WTC11 (cell line): ENCODE measurements at regions not wholly inside any gene's neighbourhood (a gene's known extent, or its start where the extent isn't known, plus 50 kb on each side); places are given as distances from the start of the nearest gene placed in this dataset.

ENCODE experiments used
- ELF4 ChIP-seq: sonication (generic); formaldehyde crosslinking; IDR thresholded peaks from 2 replicates; pipeline ENCODE4 v1.8.1; 2022; ENCODE audit warnings: low read depth, mild to moderate bottlenecking, moderate library complexity, missing genetic modification reagents
- ETV6 ChIP-seq: sonication (generic); formaldehyde crosslinking; IDR thresholded peaks from 2 replicates; pipeline ENCODE4 v1.8.1; 2022; ENCODE audit warnings: mild to moderate bottlenecking, missing genetic modification reagents
- SP1 ChIP-seq: sonication (generic); formaldehyde crosslinking; conservative IDR thresholded peaks from 2 replicates; pipeline ENCODE4 v1.8.1; 2022; ENCODE audit warnings: missing genetic modification reagents
- ZBTB43 ChIP-seq: sonication (generic); formaldehyde crosslinking; IDR thresholded peaks from 2 replicates; pipeline ENCODE4 v1.8.1; 2023; ENCODE audit warnings: mild to moderate bottlenecking, missing genetic modification reagents
- ZNF138 ChIP-seq: sonication (generic); formaldehyde crosslinking; conservative IDR thresholded peaks from 2 replicates; pipeline ENCODE4 v1.8.1; 2022; ENCODE audit warnings: mild to moderate bottlenecking, moderate library complexity, missing genetic modification reagents
- TF ChIP-seq, protein P1 (sequence below): sonication (generic); formaldehyde crosslinking; IDR thresholded peaks from 2 replicates; pipeline ENCODE4 v1.8.0; 2022; ENCODE audit warnings: mild to moderate bottlenecking, missing genetic modification reagents
- TF ChIP-seq, protein P2 (sequence below): fragments of 200-600 bp; IDR thresholded peaks from 2 replicates; pipeline ENCODE4 v1.8.0; 2022; ENCODE audit warnings: antibody characterized with exemption

GRCh38 chr1:22350924-22351767 is 100.5 kb upstream of the ZBTB40 start:
- TF ChIP-seq, protein P1, sequence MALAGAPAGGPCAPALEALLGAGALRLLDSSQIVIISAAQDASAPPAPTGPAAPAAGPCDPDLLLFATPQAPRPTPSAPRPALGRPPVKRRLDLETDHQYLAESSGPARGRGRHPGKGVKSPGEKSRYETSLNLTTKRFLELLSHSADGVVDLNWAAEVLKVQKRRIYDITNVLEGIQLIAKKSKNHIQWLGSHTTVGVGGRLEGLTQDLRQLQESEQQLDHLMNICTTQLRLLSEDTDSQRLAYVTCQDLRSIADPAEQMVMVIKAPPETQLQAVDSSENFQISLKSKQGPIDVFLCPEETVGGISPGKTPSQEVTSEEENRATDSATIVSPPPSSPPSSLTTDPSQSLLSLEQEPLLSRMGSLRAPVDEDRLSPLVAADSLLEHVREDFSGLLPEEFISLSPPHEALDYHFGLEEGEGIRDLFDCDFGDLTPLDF (CRISPR knock-in tag): no peak
- no peak for TF ChIP-seq ETV6 (CRISPR knock-in tag)
- TF ChIP-seq SP1: no peak
- no peak for TF ChIP-seq ZNF138 (CRISPR knock-in tag)
- no peak for TF ChIP-seq ZBTB43
- TF ChIP-seq, protein P2, sequence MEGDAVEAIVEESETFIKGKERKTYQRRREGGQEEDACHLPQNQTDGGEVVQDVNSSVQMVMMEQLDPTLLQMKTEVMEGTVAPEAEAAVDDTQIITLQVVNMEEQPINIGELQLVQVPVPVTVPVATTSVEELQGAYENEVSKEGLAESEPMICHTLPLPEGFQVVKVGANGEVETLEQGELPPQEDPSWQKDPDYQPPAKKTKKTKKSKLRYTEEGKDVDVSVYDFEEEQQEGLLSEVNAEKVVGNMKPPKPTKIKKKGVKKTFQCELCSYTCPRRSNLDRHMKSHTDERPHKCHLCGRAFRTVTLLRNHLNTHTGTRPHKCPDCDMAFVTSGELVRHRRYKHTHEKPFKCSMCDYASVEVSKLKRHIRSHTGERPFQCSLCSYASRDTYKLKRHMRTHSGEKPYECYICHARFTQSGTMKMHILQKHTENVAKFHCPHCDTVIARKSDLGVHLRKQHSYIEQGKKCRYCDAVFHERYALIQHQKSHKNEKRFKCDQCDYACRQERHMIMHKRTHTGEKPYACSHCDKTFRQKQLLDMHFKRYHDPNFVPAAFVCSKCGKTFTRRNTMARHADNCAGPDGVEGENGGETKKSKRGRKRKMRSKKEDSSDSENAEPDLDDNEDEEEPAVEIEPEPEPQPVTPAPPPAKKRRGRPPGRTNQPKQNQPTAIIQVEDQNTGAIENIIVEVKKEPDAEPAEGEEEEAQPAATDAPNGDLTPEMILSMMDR: no peak
- TF ChIP-seq ELF4 (CRISPR knock-in tag): no peak
